ENCODE measurements at regions not wholly inside any gene's neighbourhood (a gene's known extent, or its start where the extent isn't known, plus 50 kb on each side); places are given as distances from the start of the nearest gene placed in this dataset.

DNA sequence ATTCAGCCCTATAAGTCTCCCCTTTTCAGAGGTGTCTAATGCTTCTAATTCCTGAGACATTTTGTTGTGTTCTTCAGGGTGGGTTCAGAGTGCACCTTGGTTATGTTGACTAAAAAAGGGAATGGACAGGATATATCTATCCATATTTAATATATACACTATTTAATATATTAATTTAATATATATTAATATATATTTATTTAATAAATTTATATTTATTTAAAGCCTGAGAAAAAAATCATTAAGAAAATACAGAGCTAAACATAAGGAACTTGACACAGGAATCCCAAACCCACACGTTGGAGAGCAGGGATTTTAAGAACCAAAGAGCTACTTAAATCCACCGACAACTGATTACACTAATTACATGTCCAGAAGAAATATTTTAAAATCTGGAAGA lies 674.2 kb upstream of the KIRREL3 start:
- no peak for TF ChIP-seq CTCF (IDR thresholded peaks at IDR 0.05)
- TF ChIP-seq POLR2A (IDR thresholded peaks at IDR 0.05): no peak

Data from body of pancreas (tissue), 4 donors.